WI38 (cell line): ENCODE measurements at regions not wholly inside any gene's neighbourhood (a gene's known extent, or its start where the extent isn't known, plus 50 kb on each side); places are given as distances from the start of the nearest gene placed in this dataset.

Source experiments
- H3K4me3 ChIP-seq: 2 replicates; pipeline ENCODE4 v1.5.1; 2011; ENCODE audit warnings: low read depth, mild to moderate bottlenecking, control low read depth, low read length
- CTCF ChIP-seq: IDR thresholded peaks from 2 replicates; pipeline ENCODE4 v1.5.1; 2012; ENCODE audit warnings: low read depth, mild to moderate bottlenecking, control low read depth, low read length

- H3K4me3 ChIP-seq: no peak overlapping the region
- no peak for TF ChIP-seq CTCF
Measured at GRCh38 chr5:17896605-17897004, 262.3 kb downstream of the TAF11L14 start.

- H3K4me3 ChIP-seq: no peak overlapping the region
- TF ChIP-seq CTCF: no peak
Measured at GRCh38 chr5:17897776-17898175, 263.5 kb downstream of the TAF11L14 start.

- no peak overlapping the region for H3K4me3 ChIP-seq
- no peak for TF ChIP-seq CTCF
Measured at GRCh38 chr5:17898766-17899165, 264.5 kb downstream of the TAF11L14 start.

GRCh38 chr5:17907094-17907493 lies 272.8 kb downstream of the TAF11L14 start:
- TF ChIP-seq CTCF: no peak
- H3K4me3 ChIP-seq: no peak overlapping the region

GRCh38 chr5:17910318-17910717 lies 276.1 kb downstream of the TAF11L14 start:
- H3K4me3 ChIP-seq: no peak overlapping the region
- TF ChIP-seq CTCF: no peak

- no peak for TF ChIP-seq CTCF
- no peak overlapping the region for H3K4me3 ChIP-seq
Measured at GRCh38 chr5:17912794-17913193, 278.5 kb downstream of the TAF11L14 start.

- no peak overlapping the region for H3K4me3 ChIP-seq
- no peak for TF ChIP-seq CTCF
Measured at GRCh38 chr5:17916446-17916845, 282.2 kb downstream of the TAF11L14 start.

GRCh38 chr5:17917465-17917864 lies 283.2 kb downstream of the TAF11L14 start:
- no peak overlapping the region for H3K4me3 ChIP-seq
- TF ChIP-seq CTCF: no peak
